Neural cell (in vitro differentiated cells): ENCODE measurements at regions not wholly inside any gene's neighbourhood (a gene's known extent, or its start where the extent isn't known, plus 50 kb on each side); places are given as distances from the start of the nearest gene placed in this dataset.

Experiments used
- H2AFZ ChIP-seq: fragments of 200-600, 300-800 bp; sonication (generic), shearing (Covaris generic); 2 replicates; pipeline ENCODE4 v1.6.0; 2014; ENCODE audit warnings: low read depth, mild to moderate bottlenecking, antibody characterized with exemption, low read length, moderate library complexity
- H3F3A ChIP-seq: fragments of 200-600 bp; shearing (Covaris generic); 2 replicates; pipeline ENCODE4 v1.6.1; 2016; ENCODE audit warnings: mild to moderate bottlenecking, moderate library complexity, mixed read lengths, antibody characterized with exemption, low read length; ENCODE audit not compliant: insufficient read depth, poor library complexity, severe bottlenecking
- H3K27ac ChIP-seq: fragments of 200-600, 300-800 bp; sonication (generic), shearing (Covaris generic); 2 replicates; pipeline ENCODE4 v1.5.1; 2014; ENCODE audit warnings: mild to moderate bottlenecking, low read length, moderate library complexity
- H3K27me3 ChIP-seq: fragments of 300-800, 200-600 bp; sonication (generic), shearing (Covaris generic); 2 replicates; pipeline ENCODE4 v1.6.0; 2014; ENCODE audit warnings: mild to moderate bottlenecking, low read depth, low read length, moderate library complexity; ENCODE audit not compliant: insufficient read depth
- H3K36me3 ChIP-seq: fragments of 300-800, 200-600 bp; sonication (generic), shearing (Covaris generic); 2 replicates; pipeline ENCODE4 v1.5.1; 2014; ENCODE audit warnings: mild to moderate bottlenecking, antibody characterized with exemption, low read length, moderate library complexity; ENCODE audit not compliant: insufficient read depth
- H3K4me2 ChIP-seq: fragments of 300-800, 200-600 bp; sonication (generic), shearing (Covaris generic); 2 replicates; pipeline ENCODE4 v1.6.0; 2014; ENCODE audit warnings: mild to moderate bottlenecking, low read length
- H3K4me3 ChIP-seq: fragments of 300-800, 200-600 bp; sonication (generic), shearing (Covaris generic); 2 replicates; pipeline ENCODE4 v1.5.1; 2014; ENCODE audit warnings: mild to moderate bottlenecking, low read length, moderate library complexity
- H3K79me2 ChIP-seq: fragments of 200-600 bp; shearing (Covaris generic); replicated peaks from 2 replicates; pipeline ENCODE4 v1.6.0; 2014; ENCODE audit warnings: mild to moderate bottlenecking, low read length, moderate library complexity; ENCODE audit not compliant: insufficient read depth
- H3K9ac ChIP-seq: fragments of 300-800, 200-600 bp; sonication (generic), shearing (Covaris generic); 2 replicates; pipeline ENCODE4 v1.6.1; 2016; ENCODE audit warnings: mild to moderate bottlenecking, low read length, mixed read lengths
- H3K9me2 ChIP-seq: fragments of 200-600 bp; shearing (Covaris generic); 2 replicates; pipeline ENCODE4 v1.6.1; 2016; ENCODE audit warnings: mild to moderate bottlenecking, low read length, mixed read lengths; ENCODE audit not compliant: insufficient read depth
- H3K9me3 ChIP-seq: fragments of 200-600, 300-800 bp; sonication (generic), shearing (Covaris generic); 2 replicates; pipeline ENCODE4 v1.6.1; 2016; ENCODE audit warnings: mild to moderate bottlenecking, mixed run types, low read length, moderate library complexity, mixed read lengths
- H4K20me1 ChIP-seq: fragments of 200-600 bp; shearing (Covaris generic); 2 replicates; pipeline ENCODE4 v1.6.1; 2016; ENCODE audit warnings: mild to moderate bottlenecking, mixed run types; ENCODE audit not compliant: insufficient read depth
- EP300 ChIP-seq: fragments of 450-650 bp; conservative IDR thresholded peaks from 2 replicates; pipeline ENCODE4 v1.6.1; 2014; ENCODE audit warnings: antibody characterized with exemption, mild to moderate bottlenecking, moderate library complexity; ENCODE audit not compliant: poor library complexity, severe bottlenecking
- EZH2 ChIP-seq: fragments of 200-600, 300-800 bp; shearing (Covaris generic), sonication (generic); IDR thresholded peaks from 2 replicates; pipeline ENCODE4 v1.6.1; 2014; ENCODE audit warnings: antibody characterized with exemption, low read length, borderline replicate concordance, mild to moderate bottlenecking; ENCODE audit not compliant: insufficient read depth, poor library complexity, severe bottlenecking
- MXI1 ChIP-seq: fragments of 450-650 bp; conservative IDR thresholded peaks from 2 replicates; pipeline ENCODE4 v1.6.1; 2014; ENCODE audit warnings: antibody characterized with exemption, mild to moderate bottlenecking; ENCODE audit not compliant: poor library complexity, severe bottlenecking
- POLR2AphosphoS5 ChIP-seq: IDR thresholded peaks from 2 replicates; pipeline ENCODE4 v1.6.1; 2012
- RAD21 ChIP-seq: fragments of 450-650 bp; conservative IDR thresholded peaks from 2 replicates; pipeline ENCODE4 v1.6.1; 2014; ENCODE audit warnings: antibody characterized with exemption, mild to moderate bottlenecking, moderate library complexity
- SMC3 ChIP-seq: fragments of 450-650 bp; conservative IDR thresholded peaks from 2 replicates; pipeline ENCODE4 v1.6.1; 2014; ENCODE audit warnings: antibody characterized with exemption, mild to moderate bottlenecking, moderate library complexity; ENCODE audit not compliant: poor library complexity
- TAF1 ChIP-seq: IDR thresholded peaks from 2 replicates; pipeline ENCODE4 v1.6.1; 2012; ENCODE audit warnings: low read depth
- TF ChIP-seq, protein P1 (sequence below): fragments of 450-650 bp; IDR thresholded peaks from 2 replicates; pipeline ENCODE4 v1.5.1; 2014; ENCODE audit warnings: antibody characterized with exemption, mild to moderate bottlenecking, moderate library complexity; ENCODE audit not compliant: poor library complexity, severe bottlenecking
- TF ChIP-seq, protein P2 (sequence below): IDR thresholded peaks from 2 replicates; pipeline ENCODE4 v1.6.1; 2012; ENCODE audit warnings: borderline replicate concordance

DNA sequence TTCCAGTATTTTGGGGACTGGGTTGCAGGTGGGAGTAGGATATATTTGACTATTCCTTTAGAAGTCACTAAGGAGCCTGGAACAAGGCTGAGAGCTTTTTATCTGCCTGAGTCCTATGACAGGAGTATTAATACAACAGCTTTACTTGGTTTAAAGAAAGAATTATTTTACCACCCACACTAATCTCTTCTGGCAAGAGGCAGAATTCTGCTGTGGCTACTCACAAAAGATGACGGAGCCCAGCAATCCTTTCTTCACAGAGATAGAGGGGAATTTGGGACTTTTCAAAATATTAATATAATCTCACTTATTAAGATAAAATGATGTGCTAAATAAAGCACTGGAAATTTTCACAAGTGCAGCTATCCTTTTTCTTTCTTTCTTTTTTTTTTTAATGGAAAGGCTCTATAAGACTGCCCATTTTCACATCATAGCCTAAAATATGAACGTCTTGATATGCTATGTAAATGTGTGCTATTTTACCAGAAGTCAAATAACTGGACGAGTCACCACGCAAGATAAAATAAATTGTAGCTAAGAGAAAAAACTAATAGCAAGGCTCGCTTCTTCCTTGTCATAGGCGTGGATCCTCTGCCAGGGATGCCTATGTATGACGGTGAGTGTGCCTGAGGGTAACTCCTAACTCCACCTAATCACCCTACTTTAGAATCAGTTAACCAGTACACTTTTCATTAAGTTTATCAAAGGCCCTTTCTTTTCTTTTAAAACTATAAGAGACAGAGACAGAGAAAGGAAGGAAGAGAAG is 76.3 kb downstream of the ZNF608 start:
- Histone ChIP-seq H3K4me2 (peak overlapping the region; percentile 3), H4K20me1 (no peaks in the 10 kb centered on the region), H3F3A (peaks cover 6% of the 10 kb centered on the region), H3K79me2 (peaks cover 74% of the 10 kb centered on the region), H3K9ac (no peak overlapping the region), H3K9me2 (no peaks in the 10 kb centered on the region), H2AFZ (no peak overlapping the region), H3K36me3 (no peaks in the 10 kb centered on the region), H3K27me3 (no peaks in the 10 kb centered on the region), H3K9me3 (no peaks in the 10 kb centered on the region), H3K4me3 (no peak overlapping the region), H3K27ac (no peak overlapping the region)
- TF ChIP-seq POLR2AphosphoS5 (no peak), EP300 (no peak), RAD21 (no peak), SMC3 (no peak), TAF1 (no peak), EZH2 (no peak), MXI1 (no peak)
- TF ChIP-seq, protein P1, sequence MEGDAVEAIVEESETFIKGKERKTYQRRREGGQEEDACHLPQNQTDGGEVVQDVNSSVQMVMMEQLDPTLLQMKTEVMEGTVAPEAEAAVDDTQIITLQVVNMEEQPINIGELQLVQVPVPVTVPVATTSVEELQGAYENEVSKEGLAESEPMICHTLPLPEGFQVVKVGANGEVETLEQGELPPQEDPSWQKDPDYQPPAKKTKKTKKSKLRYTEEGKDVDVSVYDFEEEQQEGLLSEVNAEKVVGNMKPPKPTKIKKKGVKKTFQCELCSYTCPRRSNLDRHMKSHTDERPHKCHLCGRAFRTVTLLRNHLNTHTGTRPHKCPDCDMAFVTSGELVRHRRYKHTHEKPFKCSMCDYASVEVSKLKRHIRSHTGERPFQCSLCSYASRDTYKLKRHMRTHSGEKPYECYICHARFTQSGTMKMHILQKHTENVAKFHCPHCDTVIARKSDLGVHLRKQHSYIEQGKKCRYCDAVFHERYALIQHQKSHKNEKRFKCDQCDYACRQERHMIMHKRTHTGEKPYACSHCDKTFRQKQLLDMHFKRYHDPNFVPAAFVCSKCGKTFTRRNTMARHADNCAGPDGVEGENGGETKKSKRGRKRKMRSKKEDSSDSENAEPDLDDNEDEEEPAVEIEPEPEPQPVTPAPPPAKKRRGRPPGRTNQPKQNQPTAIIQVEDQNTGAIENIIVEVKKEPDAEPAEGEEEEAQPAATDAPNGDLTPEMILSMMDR, result no peak
- TF ChIP-seq, protein P2, sequence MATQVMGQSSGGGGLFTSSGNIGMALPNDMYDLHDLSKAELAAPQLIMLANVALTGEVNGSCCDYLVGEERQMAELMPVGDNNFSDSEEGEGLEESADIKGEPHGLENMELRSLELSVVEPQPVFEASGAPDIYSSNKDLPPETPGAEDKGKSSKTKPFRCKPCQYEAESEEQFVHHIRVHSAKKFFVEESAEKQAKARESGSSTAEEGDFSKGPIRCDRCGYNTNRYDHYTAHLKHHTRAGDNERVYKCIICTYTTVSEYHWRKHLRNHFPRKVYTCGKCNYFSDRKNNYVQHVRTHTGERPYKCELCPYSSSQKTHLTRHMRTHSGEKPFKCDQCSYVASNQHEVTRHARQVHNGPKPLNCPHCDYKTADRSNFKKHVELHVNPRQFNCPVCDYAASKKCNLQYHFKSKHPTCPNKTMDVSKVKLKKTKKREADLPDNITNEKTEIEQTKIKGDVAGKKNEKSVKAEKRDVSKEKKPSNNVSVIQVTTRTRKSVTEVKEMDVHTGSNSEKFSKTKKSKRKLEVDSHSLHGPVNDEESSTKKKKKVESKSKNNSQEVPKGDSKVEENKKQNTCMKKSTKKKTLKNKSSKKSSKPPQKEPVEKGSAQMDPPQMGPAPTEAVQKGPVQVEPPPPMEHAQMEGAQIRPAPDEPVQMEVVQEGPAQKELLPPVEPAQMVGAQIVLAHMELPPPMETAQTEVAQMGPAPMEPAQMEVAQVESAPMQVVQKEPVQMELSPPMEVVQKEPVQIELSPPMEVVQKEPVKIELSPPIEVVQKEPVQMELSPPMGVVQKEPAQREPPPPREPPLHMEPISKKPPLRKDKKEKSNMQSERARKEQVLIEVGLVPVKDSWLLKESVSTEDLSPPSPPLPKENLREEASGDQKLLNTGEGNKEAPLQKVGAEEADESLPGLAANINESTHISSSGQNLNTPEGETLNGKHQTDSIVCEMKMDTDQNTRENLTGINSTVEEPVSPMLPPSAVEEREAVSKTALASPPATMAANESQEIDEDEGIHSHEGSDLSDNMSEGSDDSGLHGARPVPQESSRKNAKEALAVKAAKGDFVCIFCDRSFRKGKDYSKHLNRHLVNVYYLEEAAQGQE, result no peak

DNA sequence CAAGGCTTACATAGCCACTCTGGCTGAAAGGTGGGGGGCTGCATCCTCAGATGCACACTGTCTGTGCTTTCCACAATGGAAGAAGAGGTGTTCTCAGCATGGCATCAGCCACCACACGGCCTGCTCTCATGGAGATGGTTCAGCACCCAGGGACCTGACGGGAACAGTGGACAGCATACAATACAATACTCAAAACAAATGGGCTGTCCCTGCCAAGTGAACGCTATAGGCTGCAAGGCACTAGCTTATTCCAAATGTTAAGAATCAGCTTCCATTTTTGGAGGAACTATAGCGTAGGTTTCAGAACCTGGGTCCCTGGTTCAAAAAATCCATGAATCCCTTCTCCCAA is 77.2 kb downstream of the ZNF608 start:
- TF ChIP-seq, protein P1, result no peak
- TF ChIP-seq EZH2 (no peak), POLR2AphosphoS5 (no peak)
- no peaks in the 10 kb centered on the region for H4K20me1 ChIP-seq
- H3K4me2 ChIP-seq, result no peak overlapping the region
- no peak overlapping the region for H3K4me3 ChIP-seq
- H3K27me3 ChIP-seq, result no peaks in the 10 kb centered on the region
- no peaks in the 10 kb centered on the region for H3K36me3 ChIP-seq
- H3K79me2 ChIP-seq, result peaks cover 73% of the 10 kb centered on the region
- H3K27ac ChIP-seq, result no peak overlapping the region
- no peak overlapping the region for H2AFZ ChIP-seq
- H3K9ac ChIP-seq, result no peak overlapping the region
- H3K9me3 ChIP-seq, result no peaks in the 10 kb centered on the region
- H3K9me2 ChIP-seq, result no peaks in the 10 kb centered on the region
- peaks cover 6% of the 10 kb centered on the region for H3F3A ChIP-seq
